ENCODE measurements at regions not wholly inside any gene's neighbourhood (a gene's known extent, or its start where the extent isn't known, plus 50 kb on each side); places are given as distances from the start of the nearest gene placed in this dataset.
A peak's percentile ranks its signal among the peaks of the same experiment; 100 is the strongest.
"Not testable (repeated sequence)": the region's sequence is repeated elsewhere in the genome, so short reads cannot be mapped to it uniquely, and the experiment has no call there.

- not testable (repeated sequence) for DNase-seq (ENCODE audit: low read depth); FAIRE-seq; H3K27me3 ChIP-seq (ENCODE audit: control insufficient read depth, insufficient read depth, low read length); H3K4me3 ChIP-seq (ENCODE audit: low read depth, low read length); H3K36me3 ChIP-seq (ENCODE audit: control insufficient read depth, insufficient read depth, low read length)
Observed at GRCh38 chr1:146645978-146646604, 292.0 kb upstream of the NBPF12 start.

GRCh38 chr1:146641534-146641933 lies 296.6 kb upstream of the NBPF12 start:
- not testable (repeated sequence) for H3K4me3 ChIP-seq (ENCODE audit: low read depth, low read length); FAIRE-seq; H3K27me3 ChIP-seq (ENCODE audit: control insufficient read depth, insufficient read depth, low read length); H3K36me3 ChIP-seq (ENCODE audit: control insufficient read depth, insufficient read depth, low read length); DNase-seq (ENCODE audit: low read depth)

GRCh38 chr1:146640671-146641070 lies 297.5 kb upstream of the NBPF12 start:
- FAIRE-seq; H3K4me3 ChIP-seq (ENCODE audit: low read depth, low read length); H3K27me3 ChIP-seq (ENCODE audit: control insufficient read depth, insufficient read depth, low read length); H3K36me3 ChIP-seq (ENCODE audit: control insufficient read depth, insufficient read depth, low read length): not testable (repeated sequence)
- peak; percentile 7 for DNase-seq (ENCODE audit: low read depth)

GRCh38 chr1:146630302-146630701 lies 307.8 kb upstream of the NBPF12 start:
- not testable (repeated sequence) for FAIRE-seq; H3K36me3 ChIP-seq (ENCODE audit: control insufficient read depth, insufficient read depth, low read length); H3K4me3 ChIP-seq (ENCODE audit: low read depth, low read length); DNase-seq (ENCODE audit: low read depth); H3K27me3 ChIP-seq (ENCODE audit: control insufficient read depth, insufficient read depth, low read length)

GRCh38 chr1:146618582-146618981 lies 319.5 kb upstream of the NBPF12 start:
- not testable (repeated sequence) for H3K36me3 ChIP-seq (ENCODE audit: control insufficient read depth, insufficient read depth, low read length); FAIRE-seq; H3K4me3 ChIP-seq (ENCODE audit: low read depth, low read length); H3K27me3 ChIP-seq (ENCODE audit: control insufficient read depth, insufficient read depth, low read length); DNase-seq (ENCODE audit: low read depth)

GRCh38 chr1:146604681-146605080 lies 333.4 kb upstream of the NBPF12 start:
- not testable (repeated sequence) for H3K4me3 ChIP-seq (ENCODE audit: low read depth, low read length); DNase-seq (ENCODE audit: low read depth); H3K27me3 ChIP-seq (ENCODE audit: control insufficient read depth, insufficient read depth, low read length); FAIRE-seq; H3K36me3 ChIP-seq (ENCODE audit: control insufficient read depth, insufficient read depth, low read length)

GRCh38 chr1:146600720-146601307 lies 337.3 kb upstream of the NBPF12 start:
- not testable (repeated sequence) for H3K4me3 ChIP-seq (ENCODE audit: low read depth, low read length); DNase-seq (ENCODE audit: low read depth); FAIRE-seq; H3K36me3 ChIP-seq (ENCODE audit: control insufficient read depth, insufficient read depth, low read length); H3K27me3 ChIP-seq (ENCODE audit: control insufficient read depth, insufficient read depth, low read length)

GRCh38 chr1:146599906-146600305 lies 338.2 kb upstream of the NBPF12 start:
- not testable (repeated sequence) for H3K36me3 ChIP-seq (ENCODE audit: control insufficient read depth, insufficient read depth, low read length); FAIRE-seq; H3K4me3 ChIP-seq (ENCODE audit: low read depth, low read length); DNase-seq (ENCODE audit: low read depth); H3K27me3 ChIP-seq (ENCODE audit: control insufficient read depth, insufficient read depth, low read length)

- not testable (repeated sequence) for H3K36me3 ChIP-seq (ENCODE audit: control insufficient read depth, insufficient read depth, low read length); H3K4me3 ChIP-seq (ENCODE audit: low read depth, low read length); DNase-seq (ENCODE audit: low read depth); H3K27me3 ChIP-seq (ENCODE audit: control insufficient read depth, insufficient read depth, low read length); FAIRE-seq
Observed at GRCh38 chr1:146581229-146581628, 352.4 kb upstream of the NOTCH2NLA start.

- FAIRE-seq; H3K27me3 ChIP-seq (ENCODE audit: control insufficient read depth, insufficient read depth, low read length); H3K36me3 ChIP-seq (ENCODE audit: control insufficient read depth, insufficient read depth, low read length); H3K4me3 ChIP-seq (ENCODE audit: low read depth, low read length); DNase-seq (ENCODE audit: low read depth): not testable (repeated sequence)
Observed at GRCh38 chr1:146567541-146567940, 338.7 kb upstream of the NOTCH2NLA start.

- not testable (repeated sequence) for H3K27me3 ChIP-seq (ENCODE audit: control insufficient read depth, insufficient read depth, low read length); H3K4me3 ChIP-seq (ENCODE audit: low read depth, low read length); DNase-seq (ENCODE audit: low read depth); FAIRE-seq; H3K36me3 ChIP-seq (ENCODE audit: control insufficient read depth, insufficient read depth, low read length)
Observed at GRCh38 chr1:146558032-146558431, 329.2 kb upstream of the NOTCH2NLA start.

GRCh38 chr1:146556405-146556804 lies 327.6 kb upstream of the NOTCH2NLA start:
- not testable (repeated sequence) for H3K36me3 ChIP-seq (ENCODE audit: control insufficient read depth, insufficient read depth, low read length); H3K4me3 ChIP-seq (ENCODE audit: low read depth, low read length); FAIRE-seq; H3K27me3 ChIP-seq (ENCODE audit: control insufficient read depth, insufficient read depth, low read length); DNase-seq (ENCODE audit: low read depth)

- not testable (repeated sequence) for H3K27me3 ChIP-seq (ENCODE audit: control insufficient read depth, insufficient read depth, low read length); DNase-seq (ENCODE audit: low read depth); H3K4me3 ChIP-seq (ENCODE audit: low read depth, low read length); FAIRE-seq; H3K36me3 ChIP-seq (ENCODE audit: control insufficient read depth, insufficient read depth, low read length)
Observed at GRCh38 chr1:146552414-146552813, 323.6 kb upstream of the NOTCH2NLA start.

GRCh38 chr1:146548684-146549083 lies 319.9 kb upstream of the NOTCH2NLA start:
- not testable (repeated sequence) for FAIRE-seq; DNase-seq (ENCODE audit: low read depth); H3K4me3 ChIP-seq (ENCODE audit: low read depth, low read length); H3K27me3 ChIP-seq (ENCODE audit: control insufficient read depth, insufficient read depth, low read length); H3K36me3 ChIP-seq (ENCODE audit: control insufficient read depth, insufficient read depth, low read length)

GRCh38 chr1:146546189-146546588 lies 317.4 kb upstream of the NOTCH2NLA start:
- H3K4me3 ChIP-seq (ENCODE audit: low read depth, low read length); H3K27me3 ChIP-seq (ENCODE audit: control insufficient read depth, insufficient read depth, low read length); FAIRE-seq; H3K36me3 ChIP-seq (ENCODE audit: control insufficient read depth, insufficient read depth, low read length); DNase-seq (ENCODE audit: low read depth): not testable (repeated sequence)

Data from bronchial epithelial cell (primary cell).